NCI-H460 (cell line): ENCODE measurements at regions not wholly inside any gene's neighbourhood (a gene's known extent, or its start where the extent isn't known, plus 50 kb on each side); places are given as distances from the start of the nearest gene placed in this dataset.

ENCODE experiments used
- DNase-seq: peaks from one replicate; pipeline ENCODE4 v3.0.0-alpha.2; 2016; ENCODE audit warnings: low read depth; ENCODE audit errors: extremely low read depth

DNA sequence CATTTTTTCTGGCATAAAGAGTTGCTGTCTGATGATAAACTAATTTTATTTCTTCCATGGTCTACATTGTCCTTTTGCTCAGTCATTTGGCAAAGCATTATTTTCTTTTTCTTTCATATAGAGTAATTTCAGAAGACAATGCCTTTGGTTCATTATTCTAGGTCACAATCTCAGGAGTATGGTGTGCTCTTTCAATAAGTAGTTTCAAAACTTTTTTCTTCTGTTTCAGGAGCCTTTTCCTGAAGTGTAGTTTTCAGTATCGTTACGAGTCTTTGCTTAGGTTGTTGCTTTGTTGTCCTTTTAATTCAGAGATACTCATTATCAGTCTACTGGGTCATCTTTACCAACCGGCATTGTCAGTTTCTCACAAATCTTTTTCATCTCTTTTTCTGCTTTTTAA is 100.4 kb upstream of the GPC1 start:
- DNase-seq, result no peak

DNA sequence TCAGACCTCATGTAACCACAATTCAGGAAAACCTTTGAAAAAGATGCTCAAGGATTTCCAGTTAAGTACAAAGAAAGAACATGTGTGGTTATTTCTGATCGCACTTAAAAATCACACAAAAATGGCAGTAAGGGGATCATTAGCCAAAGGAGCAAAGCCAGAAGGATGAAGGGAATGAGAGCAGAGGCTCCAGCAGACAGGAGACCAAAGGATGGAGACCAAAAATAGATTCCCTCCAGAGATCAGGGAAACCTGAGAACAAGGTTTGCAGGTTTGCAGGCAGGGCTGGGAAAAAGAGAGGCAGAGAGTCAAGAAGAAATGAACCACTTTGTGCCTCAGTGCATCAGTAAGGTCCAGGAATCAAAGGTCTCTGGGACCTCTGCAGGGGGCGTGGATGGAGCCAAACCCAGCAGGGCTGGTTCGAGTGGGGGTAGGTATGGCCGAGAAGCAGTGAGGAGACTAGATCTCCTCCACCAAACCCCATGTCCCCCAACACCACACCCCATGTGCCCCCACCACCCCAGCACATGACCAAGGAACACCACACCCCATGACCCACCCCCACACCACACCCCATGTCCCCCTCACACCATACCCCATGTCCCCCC is 98.5 kb upstream of the GPC1 start:
- no peak for DNase-seq

DNA sequence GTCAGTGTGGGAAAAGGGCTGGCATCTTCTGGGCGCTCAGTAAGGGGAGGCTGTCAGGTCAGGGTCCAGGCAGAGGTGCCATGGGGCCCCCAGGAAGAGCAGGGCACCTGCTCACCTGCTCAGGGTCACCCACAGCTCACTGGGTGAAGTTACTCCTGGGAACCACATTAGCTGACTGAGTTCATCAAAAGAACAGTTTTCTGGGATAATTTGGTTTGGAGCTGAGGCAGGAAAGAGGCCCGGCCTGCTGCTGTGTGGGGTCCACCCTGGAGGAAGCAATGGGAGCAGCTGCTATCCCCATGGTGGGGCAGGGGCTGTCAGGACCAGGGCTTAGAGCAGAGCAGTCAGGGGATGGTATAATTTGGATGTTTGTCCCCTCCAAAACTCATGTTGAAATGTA is 97.2 kb upstream of the GPC1 start:
- no peak for DNase-seq

DNA sequence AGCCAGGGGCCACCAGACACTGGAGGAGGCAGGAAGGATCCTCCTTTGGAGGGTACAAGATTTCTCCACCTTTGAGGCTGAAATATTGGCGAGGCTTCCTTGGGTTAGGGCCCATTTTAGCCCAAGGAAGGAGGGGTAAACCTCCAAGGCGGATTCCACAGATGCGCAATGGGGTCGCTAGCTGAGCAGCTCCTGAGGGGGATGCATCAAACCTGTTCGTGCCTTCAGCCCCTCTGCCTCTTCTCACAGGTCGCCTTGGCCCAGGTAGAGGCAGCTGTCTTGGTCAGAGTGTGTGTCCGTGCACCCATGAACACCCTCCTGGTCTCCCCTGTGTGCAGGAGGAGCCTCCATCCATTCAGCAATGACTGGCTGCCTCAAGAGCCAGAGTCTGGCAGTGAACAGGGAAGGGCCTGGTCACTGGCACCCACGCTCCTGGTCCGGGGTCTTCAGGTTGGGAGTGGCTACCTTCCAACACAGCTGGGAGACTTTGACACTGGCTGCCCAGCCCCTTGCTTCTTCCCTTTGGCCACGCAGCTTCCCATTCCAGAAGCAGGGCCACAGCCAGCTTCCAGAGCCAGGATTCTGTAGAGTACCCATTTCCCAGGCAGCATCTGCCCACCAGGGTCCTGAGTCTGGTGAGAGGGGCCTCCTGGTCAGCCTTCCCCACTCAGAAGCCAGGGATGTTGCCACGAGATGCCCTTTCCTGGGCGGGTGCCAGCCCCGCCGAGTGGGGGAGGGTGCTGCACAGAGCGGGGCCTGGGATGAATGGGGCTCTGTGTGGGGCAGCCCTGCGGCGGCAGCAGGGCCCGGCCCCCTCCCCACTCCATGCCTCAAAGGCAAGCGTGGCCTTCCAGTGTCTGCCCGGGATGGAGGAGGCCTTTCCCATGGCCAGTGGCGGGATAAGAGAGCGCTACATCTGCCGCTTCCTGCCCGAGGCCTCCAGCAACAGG is 95.8 kb upstream of the GPC1 start:
- DNase-seq, result no peak

DNA sequence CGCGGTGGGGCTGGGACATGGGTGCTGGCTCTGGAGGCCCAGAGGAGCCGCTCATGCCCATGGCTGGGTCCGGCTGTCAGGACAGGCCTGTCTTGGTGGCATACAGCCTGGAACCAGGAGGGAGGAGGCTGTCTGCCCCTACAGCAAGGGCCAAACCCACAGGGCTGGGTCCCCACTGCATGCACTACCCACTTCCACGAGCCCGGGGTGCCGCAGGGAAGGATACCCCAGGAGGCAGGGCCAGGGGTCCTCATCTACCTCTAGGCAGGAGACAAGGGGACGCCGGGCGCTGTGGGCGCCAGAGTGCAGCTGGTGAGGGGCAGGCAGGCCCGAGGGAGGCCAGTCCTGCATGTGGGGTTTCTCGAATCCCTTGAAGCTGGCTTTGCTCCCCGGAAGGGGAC is 95.1 kb upstream of the GPC1 start:
- no peak for DNase-seq

DNA sequence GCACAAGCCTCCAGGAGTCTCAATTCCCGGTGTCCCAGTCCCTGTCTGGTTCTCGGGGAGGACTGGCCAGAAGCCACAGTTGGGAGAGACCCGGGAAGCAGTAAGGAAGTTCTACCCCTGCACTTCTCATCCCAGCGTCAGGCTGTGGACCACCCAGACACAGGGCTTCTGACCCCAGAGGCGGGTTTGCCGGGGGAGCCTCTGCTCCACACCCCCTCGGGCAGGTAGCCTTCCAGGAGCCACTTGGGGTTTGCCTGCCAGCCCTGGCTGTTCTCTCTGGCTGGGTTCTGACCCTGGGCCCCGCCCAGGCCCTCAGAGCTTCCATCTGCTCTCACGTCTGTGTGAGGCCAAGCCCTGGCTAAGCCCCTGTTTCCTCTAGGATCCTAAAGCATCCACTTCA is 94.4 kb upstream of the GPC1 start:
- no peak for DNase-seq

DNA sequence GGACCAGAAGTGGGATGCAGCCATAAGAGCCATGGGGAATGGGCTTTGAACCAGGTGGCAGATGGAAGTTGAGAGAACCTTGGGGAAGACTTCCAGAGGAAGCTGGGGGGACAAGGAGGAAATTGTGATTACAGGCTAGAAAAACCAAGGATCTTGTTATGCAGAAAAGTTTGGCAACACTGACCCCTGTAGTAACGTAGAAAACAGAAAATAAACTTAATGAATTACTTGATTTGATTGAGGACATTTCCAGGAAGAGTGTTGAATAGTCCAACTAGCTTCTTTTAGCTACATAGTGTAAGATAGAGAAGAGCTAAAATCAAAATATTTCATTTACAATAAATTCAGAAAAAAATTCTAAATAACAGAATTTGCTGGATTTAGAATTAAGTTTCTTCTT is 91.9 kb upstream of the GPC1 start:
- no peak for DNase-seq

DNA sequence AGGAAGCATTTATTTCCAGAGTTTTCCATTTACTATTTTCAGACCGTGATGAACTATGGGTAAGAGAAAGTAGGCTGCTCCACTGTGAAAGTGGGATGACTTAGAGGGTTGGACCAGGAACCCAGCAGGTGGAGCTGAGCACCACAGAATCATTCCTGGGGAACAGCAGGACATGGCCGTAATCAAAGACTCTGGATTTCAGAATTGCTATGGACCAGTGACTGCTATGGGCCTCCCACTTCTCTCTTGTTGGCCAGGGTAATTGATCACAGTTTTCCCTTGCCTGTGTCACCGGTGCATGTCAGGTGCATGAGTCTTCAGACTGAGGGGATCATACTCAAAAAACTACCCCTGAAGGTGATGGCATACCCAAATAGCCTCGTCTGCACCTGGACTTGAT is 90.6 kb upstream of the GPC1 start:
- DNase-seq, result no peak

DNA sequence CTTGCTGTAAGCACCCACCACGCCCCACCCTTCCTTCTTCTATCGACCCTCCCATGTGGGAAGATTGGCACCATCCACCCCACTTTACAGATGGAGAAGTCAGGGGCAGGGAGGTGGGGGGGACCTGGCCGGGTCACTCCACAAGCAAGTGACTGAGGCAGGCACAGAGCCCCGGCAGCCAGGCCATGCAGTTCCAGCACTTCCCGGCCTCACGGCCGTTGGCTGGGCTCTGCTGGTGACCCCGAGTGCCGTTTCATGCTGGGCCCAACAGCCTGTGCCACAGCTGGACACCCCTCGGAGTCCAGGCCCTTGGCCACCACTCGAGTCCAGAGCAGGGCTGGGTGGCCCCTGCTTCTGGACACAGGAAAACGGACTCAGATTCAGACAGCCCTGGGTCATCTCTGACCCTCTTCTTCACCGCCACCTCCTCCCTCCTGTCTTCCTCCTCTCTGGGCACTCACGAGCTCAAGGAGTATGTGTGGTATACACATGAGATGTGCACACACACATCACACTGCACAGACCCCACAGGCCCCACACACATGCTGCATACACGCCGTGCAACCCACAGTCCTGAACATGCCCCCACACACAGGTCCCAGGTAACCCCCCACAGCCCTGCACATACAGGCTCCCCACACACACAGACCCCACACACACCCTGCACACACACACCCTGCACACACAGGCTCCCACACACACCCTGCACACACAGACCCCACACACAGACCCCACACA is 89.3 kb upstream of the GPC1 start:
- DNase-seq, result no peak

DNA sequence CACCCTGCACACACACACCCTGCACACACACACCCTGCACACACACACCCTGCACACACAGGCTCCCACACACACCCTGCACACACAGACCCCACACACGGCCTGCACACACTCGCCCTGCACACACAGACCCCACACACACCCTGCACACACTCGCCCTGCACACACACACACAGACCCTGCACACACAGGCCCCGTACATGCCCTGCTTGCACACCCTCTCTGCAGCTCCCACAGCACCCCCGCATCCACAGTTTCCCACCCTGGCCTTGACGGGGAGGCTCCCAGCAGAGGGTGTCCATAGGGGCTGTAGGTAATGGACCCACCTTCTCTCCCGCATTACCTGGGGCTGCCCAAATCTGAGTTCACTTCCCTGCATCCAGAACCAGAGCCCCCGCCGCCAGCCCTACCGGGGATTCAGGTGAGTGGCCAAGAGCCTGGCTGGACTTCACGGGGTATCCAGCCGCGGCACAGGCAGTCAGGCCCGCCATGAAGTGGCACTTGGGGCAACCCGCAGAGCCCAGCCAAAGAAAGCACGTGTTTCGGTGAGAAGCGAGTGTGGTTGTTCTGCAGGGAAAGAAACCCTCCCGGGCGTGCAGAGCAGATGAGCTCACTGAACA is 88.6 kb upstream of the GPC1 start:
- DNase-seq, result no peak

DNA sequence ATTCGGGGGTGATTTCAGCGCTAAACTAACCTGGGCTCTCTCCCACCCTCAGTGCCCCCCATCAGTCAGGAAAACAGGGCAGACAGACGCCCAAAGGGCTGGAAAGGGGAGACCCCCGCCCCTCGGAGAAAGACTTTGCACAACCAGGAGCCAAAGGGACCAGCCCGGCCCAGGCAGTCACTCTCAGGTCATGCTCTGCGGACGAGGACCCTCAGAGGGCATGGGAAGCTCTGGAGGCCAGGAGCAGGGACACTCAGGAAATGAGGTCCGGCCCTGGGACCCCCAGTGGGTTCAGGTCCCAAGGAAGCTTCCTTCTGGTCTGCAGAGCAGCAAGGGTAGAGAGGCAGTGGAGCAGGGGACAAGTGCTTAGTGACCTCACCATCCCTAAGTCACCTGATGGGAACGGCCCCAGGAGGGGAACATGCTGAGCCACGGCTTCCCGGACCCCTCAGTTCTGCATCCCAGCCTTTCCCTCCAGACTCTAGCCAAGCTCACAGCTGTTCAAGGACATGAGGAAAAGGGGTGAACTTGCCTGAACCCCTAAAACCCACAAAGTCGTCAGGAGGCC is 88.0 kb upstream of the GPC1 start:
- DNase-seq, result no peak

DNA sequence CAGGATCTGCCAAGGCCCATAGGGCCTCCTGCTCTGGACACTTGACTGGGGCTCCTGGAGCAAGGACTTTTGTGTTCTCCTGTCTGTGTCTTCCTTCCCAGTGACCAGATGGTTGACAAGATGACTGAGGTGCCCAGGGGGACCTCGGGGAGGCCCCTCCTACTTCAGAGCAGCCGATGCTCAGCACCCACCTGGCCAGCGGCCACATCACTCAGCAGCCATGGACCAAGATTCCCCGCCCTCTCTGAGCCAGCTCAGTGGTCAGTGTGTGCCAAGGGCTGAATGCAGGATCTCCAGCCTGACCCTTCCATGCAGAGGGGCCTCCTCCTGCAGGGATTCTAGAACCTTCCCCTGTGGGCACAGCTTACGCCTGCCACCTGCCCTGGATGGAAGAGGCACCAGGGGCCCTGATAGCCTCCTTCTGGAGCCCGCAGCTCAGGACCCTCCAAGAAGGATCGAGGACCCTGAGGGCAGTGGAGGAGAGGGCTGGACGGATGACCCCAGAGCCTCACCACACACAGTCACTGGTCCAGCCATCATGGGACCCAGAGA is 87.4 kb upstream of the GPC1 start:
- DNase-seq, result no peak

DNA sequence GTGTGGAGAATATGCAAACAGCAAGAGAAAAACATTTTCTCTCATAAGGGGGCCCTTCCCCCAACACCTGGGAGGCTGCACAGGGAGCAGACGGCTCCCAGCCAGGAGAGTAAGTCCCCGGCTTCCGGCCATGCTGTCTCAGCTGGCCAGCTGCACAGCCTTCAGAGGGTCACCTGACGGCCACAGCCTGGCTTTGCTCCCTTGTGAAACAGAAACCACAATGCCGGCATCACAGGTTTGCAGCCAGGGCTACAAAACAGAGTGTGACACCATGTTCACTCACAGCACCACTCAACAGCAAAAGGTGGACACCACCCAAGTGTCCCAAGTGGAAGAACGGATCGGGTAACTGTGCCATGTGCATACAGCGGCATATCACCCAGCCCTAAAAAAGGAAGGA is 86.9 kb upstream of the GPC1 start:
- no peak for DNase-seq

DNA sequence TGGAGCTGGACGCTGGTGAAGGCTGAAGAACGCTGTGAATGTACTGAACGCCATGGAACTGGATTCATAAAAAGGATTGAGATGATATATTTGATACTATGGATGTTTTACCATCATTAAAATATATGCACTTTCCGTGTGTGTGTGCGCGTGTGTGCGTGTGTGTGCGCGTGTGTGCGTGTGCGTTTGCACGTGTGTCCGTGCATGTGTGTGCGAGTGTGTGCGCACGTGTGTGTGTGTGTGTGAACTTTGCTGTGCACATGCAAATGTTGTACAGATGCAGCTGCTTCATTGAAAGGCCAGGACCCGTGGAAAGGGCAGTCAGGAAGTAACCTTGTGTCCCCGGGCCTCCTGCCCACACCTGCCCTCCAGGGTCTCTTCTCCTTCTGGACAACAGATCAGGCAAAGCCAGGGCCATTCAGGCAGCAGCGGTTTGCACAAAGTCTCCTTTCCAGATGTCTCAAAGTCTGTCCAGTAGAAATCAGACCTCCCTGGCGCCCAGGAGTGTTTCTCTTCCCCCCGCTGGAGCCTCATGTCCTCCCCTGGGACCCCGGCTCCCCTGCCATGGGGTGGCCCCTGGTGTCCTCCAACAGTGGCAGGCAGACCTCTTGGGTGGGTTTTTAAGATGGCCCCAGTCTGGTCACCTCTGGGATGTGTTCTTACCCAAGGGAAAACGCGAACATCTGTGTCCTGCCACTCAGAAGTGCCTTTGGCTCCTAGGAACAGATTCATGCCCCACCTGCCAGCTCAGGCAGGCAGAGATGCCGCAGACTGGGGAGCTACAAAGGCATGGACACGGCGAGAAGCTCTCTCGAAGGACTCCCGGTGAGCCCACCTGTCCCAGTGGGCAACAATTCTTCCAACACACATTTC is 86.1 kb upstream of the GPC1 start:
- no peak for DNase-seq

DNA sequence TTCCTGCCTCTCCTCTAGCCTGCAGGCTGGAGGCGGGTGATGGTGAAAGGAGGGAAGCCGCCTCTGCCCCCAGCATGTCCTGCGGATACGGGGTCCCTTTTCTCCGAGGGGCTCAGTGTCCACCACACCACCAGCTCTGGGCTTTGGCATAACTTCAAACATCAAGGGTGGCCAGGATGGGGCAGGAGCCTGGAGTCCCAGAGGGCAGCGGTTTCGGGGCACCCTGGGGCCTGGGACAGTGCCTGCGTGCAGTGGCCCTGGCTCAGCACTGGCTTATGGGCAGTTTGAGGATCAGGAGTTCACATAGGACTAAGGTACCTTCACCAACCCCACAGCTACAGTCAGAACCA is 85.5 kb upstream of the GPC1 start:
- no peak for DNase-seq

DNA sequence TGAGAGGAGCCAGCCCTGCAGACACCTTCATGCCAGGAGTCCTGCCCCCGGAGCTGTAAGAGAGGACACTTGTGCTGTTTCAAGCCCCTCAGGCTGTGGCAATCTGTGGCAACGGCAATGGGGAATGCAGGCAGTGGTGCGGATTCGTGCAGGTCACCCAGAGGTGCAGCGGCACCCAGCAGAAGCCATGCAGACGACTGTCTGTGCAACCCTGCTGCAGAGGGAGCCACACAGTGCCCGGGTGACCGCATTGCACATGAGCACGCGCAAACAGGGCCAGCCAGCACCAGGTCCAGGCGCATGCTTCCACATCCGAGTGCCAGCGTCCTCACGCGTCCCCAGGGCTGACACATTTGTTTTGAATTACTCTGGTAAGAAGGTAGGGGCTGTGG is 84.8 kb upstream of the GPC1 start:
- DNase-seq, result no peak

DNA sequence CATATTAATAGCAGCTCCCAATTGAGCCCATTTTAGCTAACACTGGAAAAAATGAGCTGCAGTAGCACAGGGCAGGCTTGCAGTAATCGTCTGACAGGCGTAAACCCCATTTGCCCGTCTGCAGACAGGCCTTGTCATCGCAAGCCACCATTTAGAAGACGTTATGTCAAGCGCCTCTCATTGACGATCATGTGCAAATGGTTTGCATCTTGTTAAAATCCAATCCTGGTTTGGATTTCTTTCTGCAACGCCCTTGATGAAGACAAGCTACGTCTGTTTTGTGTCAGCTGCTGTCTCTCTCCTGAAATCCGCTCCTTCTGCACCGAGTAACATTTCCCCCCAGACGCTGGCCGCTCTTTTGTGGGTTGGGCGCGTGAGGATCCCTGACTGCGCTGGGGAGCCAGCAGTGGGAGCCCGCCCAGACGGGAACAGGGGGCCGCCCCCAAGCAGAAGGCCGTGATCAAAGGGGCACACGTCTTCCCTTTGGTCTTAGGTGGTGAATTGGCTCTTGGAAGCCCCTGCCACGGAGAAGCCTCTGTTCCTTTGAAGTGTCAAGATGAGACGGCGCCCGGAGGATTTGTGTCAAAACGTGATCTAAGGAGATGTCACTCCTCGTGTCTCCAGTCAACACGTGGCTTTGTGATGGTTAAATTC is 84.2 kb upstream of the GPC1 start:
- no peak for DNase-seq

DNA sequence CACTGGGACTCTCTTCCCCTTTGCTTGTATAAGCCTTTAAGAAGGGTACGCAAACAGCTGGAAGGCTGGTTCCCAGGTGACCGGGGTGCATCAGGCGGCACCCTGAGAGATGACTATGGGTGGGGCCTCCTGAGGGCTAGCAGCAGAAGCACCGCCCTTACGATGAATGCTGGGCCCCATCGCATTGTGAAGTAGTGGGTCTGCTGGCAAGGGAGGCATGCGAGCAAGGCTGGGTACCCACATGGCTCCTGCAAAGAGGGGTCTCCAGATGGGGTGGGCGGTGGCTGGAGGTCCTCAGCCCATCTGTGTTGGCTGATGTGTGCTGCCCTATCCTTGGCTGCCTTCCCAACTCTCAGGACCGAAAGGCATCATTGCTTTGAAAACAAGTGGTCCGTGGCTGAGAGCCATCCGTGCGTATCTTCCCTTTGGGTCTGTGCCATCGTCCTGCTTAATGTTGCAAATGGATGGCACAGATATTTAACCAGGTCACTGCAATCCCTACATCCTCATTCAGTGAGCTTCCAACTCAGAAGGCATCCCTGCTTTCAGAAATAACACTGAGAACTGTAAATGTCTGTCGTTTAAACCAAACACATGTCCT is 83.5 kb upstream of the GPC1 start:
- DNase-seq, result no peak
